ENCODE measurements at regions not wholly inside any gene's neighbourhood (a gene's known extent, or its start where the extent isn't known, plus 50 kb on each side); places are given as distances from the start of the nearest gene placed in this dataset.

DNA sequence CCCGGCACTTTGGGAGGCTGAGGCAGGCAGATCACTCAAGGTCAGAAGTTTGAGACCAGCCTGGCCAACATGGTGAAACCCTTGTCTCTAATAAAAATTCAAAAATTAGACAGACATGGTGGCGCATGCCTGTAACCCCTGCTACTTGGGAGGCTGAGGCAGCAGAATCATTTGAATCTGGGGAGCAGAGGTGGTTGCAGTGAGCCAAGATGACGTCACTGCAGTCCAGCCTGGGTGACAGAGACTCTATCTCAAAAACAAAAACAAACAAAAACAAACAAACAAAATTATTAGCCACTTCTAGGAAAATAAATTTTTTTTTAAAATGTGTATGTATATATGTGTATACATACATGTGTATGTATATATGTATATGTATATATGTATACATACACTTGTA, 320.3 kb upstream of the ADGRL4 start:
- TF ChIP-seq POLR2AphosphoS5 (IDR thresholded peaks at IDR 0.05), result no peak
- TF ChIP-seq, protein P1, sequence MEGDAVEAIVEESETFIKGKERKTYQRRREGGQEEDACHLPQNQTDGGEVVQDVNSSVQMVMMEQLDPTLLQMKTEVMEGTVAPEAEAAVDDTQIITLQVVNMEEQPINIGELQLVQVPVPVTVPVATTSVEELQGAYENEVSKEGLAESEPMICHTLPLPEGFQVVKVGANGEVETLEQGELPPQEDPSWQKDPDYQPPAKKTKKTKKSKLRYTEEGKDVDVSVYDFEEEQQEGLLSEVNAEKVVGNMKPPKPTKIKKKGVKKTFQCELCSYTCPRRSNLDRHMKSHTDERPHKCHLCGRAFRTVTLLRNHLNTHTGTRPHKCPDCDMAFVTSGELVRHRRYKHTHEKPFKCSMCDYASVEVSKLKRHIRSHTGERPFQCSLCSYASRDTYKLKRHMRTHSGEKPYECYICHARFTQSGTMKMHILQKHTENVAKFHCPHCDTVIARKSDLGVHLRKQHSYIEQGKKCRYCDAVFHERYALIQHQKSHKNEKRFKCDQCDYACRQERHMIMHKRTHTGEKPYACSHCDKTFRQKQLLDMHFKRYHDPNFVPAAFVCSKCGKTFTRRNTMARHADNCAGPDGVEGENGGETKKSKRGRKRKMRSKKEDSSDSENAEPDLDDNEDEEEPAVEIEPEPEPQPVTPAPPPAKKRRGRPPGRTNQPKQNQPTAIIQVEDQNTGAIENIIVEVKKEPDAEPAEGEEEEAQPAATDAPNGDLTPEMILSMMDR (IDR thresholded peaks at IDR 0.05), result no peak

Measured in sigmoid colon (tissue), 4 donors.